T47D (cell line): ENCODE measurements at regions not wholly inside any gene's neighbourhood (a gene's known extent, or its start where the extent isn't known, plus 50 kb on each side); places are given as distances from the start of the nearest gene placed in this dataset.

ENCODE experiments used
- DNase-seq, 2 experiments: peaks; one replicate each; pipeline versions ENCODE4 v3.0.0 to v3.0.0-alpha.2; 2011 to 2012; ENCODE audit warnings: low read depth in 1 of 2, low spot score in 1 of 2
- JUND ChIP-seq: IDR thresholded peaks from 2 replicates; pipeline ENCODE4 v1.6.1; 2012; ENCODE audit warnings: low read depth
- in situ Hi-C: cut with HindIII; loops from 2 replicates; pipeline ENCODE4 v1.10.0; 2016; ENCODE audit warnings: low sequenced_read_pairs, low pct_unique_long_range_greater_than_20kb

GRCh38 chr16:9570521-9570920 is 479.1 kb downstream of the HAPSTR1 start:
- DNase-seq = no peak
- in situ Hi-C loops = no loop called here
- TF ChIP-seq JUND = no peak

GRCh38 chr16:9578459-9578858 is 487.0 kb downstream of the HAPSTR1 start:
- no peak for TF ChIP-seq JUND
- in situ Hi-C loops = no loop called here
- no peak for DNase-seq

- DNase-seq = no peak
- no peak for TF ChIP-seq JUND
- in situ Hi-C loops = no loop called here
Observed at GRCh38 chr16:9580025-9580424, 488.6 kb downstream of the HAPSTR1 start.

GRCh38 chr16:9593440-9593839 is 502.0 kb downstream of the HAPSTR1 start:
- in situ Hi-C loops = no loop called here
- TF ChIP-seq JUND = no peak
- no peak for DNase-seq

GRCh38 chr16:9594047-9594446 is 502.6 kb downstream of the HAPSTR1 start:
- DNase-seq = no peak

GRCh38 chr16:9594946-9595345 is 503.5 kb downstream of the HAPSTR1 start:
- in situ Hi-C loops = no loop called here
- no peak for TF ChIP-seq JUND
- DNase-seq = no peak

More at GRCh38 chr16:9594047-9594446, 502.6 kb downstream of the HAPSTR1 start:
- in situ Hi-C loops = no loop called here
- TF ChIP-seq JUND = no peak

GRCh38 chr16:9595393-9595792 is 503.9 kb downstream of the HAPSTR1 start:
- in situ Hi-C loops = no loop called here
- no peak for DNase-seq
- TF ChIP-seq JUND = no peak

- TF ChIP-seq JUND = no peak
- no peak for DNase-seq
- in situ Hi-C loops = no loop called here
Observed at GRCh38 chr16:9596788-9597187, 505.3 kb downstream of the HAPSTR1 start.

- TF ChIP-seq JUND = no peak
- in situ Hi-C loops = no loop called here
Observed at GRCh38 chr16:9597967-9598730, 506.7 kb downstream of the HAPSTR1 start.

GRCh38 chr16:9598731-9599083 is 507.3 kb downstream of the HAPSTR1 start:
- no peak for TF ChIP-seq JUND
- in situ Hi-C loops = no loop called here
- DNase-seq = no peak

More at GRCh38 chr16:9597967-9598730, 506.7 kb downstream of the HAPSTR1 start:
- no peak for DNase-seq

GRCh38 chr16:9599415-9600120 is 508.1 kb downstream of the HAPSTR1 start:
- no peak for DNase-seq
- in situ Hi-C loops = no loop called here
- TF ChIP-seq JUND = no peak

GRCh38 chr16:9602189-9602588 is 510.7 kb downstream of the HAPSTR1 start:
- no peak for DNase-seq
- in situ Hi-C loops = no loop called here
- no peak for TF ChIP-seq JUND

GRCh38 chr16:9603316-9603715 is 511.9 kb downstream of the HAPSTR1 start:
- in situ Hi-C loops = no loop called here
- DNase-seq = no peak
- no peak for TF ChIP-seq JUND
